ENCODE measurements at regions not wholly inside any gene's neighbourhood (a gene's known extent, or its start where the extent isn't known, plus 50 kb on each side); places are given as distances from the start of the nearest gene placed in this dataset.
A peak's percentile ranks its signal among the peaks of the same experiment; 100 is the strongest.

- DNase-seq = no peak
- CTCF ChIA-PET (ENCODE audit: partially characterized antibody) = interaction anchor here (1.7 kb wide), 1 partner anchor 166 kb away, joined by 8 read pairs; no protein-coding TSS in a partner anchor
- intact Hi-C loops (cut with micrococcal nuclease) = no loop called here
Measured at GRCh38 chr20:40797425-40797824, 108.4 kb upstream of the MAFB start.

GRCh38 chr20:40798066-40798465, 109.0 kb upstream of the MAFB start:
- no peaks in the 10 kb centered on the region for H3K9me3 Mint-ChIP-seq

More at GRCh38 chr20:40797425-40797824, 108.4 kb upstream of the MAFB start:
- H3K36me3 Mint-ChIP-seq = no peaks in the 10 kb centered on the region
- H3K27me3 ChIP-seq (ENCODE audit: insufficient read depth, low read length) = no peaks in the 10 kb centered on the region
- no peaks in the 10 kb centered on the region for H3K9me3 Mint-ChIP-seq
- no peak overlapping the region for H3K27ac ChIP-seq (ENCODE audit: low read depth, low read length)
- H3K9me3 ChIP-seq (ENCODE audit: control insufficient read depth in 1 of 2, low read length in 2 of 2) = no peaks in the 10 kb centered on the region
- POLR2A ChIA-PET (ENCODE audit: partially characterized antibody) = no interaction called here
- H3K4me3 Mint-ChIP-seq = no peak overlapping the region
- H3K4me3 ChIP-seq (ENCODE audit: low read length in 2 of 2) = no peak overlapping the region
- no peaks in the 10 kb centered on the region for H3K36me3 ChIP-seq (ENCODE audit: insufficient read depth, low read length)
- H3K27me3 Mint-ChIP-seq = peaks cover 6 to 16% of the 10 kb centered on the region in 2 donors
- H3K4me1 ChIP-seq (ENCODE audit: insufficient read depth, low read length) = no peaks in the 10 kb centered on the region
- no peaks in the 10 kb centered on the region for H3K4me1 Mint-ChIP-seq
- H3K27ac Mint-ChIP-seq = peak overlapping the region in 1 of 7 donors; percentile 28

DNA sequence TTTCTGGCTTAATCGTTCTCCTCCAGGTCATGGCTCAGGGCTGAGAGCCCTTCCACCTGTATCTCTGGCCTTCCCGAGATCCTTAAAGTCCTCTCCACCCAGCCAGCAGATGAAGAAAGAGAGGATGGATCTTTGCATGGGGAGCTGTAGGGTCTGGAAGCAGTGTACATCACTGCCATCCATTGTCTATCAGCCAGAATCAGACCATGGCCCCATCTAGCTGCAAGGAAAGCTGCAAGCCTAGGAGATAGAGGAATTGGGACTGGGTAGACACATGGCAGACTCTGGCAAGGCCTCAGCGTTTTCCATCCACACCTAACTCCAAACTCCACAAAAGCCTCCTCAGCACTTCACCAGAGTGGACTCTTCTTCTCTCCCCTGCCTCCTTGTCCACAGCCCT, 113.8 kb upstream of the MAFB start:
- no peak overlapping the region for H3K4me3 ChIP-seq (ENCODE audit: low read length in 2 of 2)
- DNase-seq = no peak
- no peak overlapping the region for H3K27ac Mint-ChIP-seq
- H3K27me3 Mint-ChIP-seq = peaks cover 5 to 14% of the 10 kb centered on the region in 2 donors
- H3K4me1 ChIP-seq (ENCODE audit: insufficient read depth, low read length) = no peaks in the 10 kb centered on the region
- H3K9me3 ChIP-seq (ENCODE audit: control insufficient read depth in 1 of 2, low read length in 2 of 2) = no peaks in the 10 kb centered on the region
- intact Hi-C loops (cut with micrococcal nuclease) = no loop called here
- no peaks in the 10 kb centered on the region for H3K27me3 ChIP-seq (ENCODE audit: insufficient read depth, low read length)
- no peaks in the 10 kb centered on the region for H3K36me3 Mint-ChIP-seq
- CTCF ChIA-PET (ENCODE audit: partially characterized antibody) = no interaction called here
- no peaks in the 10 kb centered on the region for H3K9me3 Mint-ChIP-seq
- POLR2A ChIA-PET (ENCODE audit: partially characterized antibody) = no interaction called here
- no peak overlapping the region for H3K4me3 Mint-ChIP-seq
- H3K36me3 ChIP-seq (ENCODE audit: insufficient read depth, low read length) = no peaks in the 10 kb centered on the region
- H3K4me1 Mint-ChIP-seq = peaks cover 0 to 4% (median 0%) of the 10 kb centered on the region in 4 donors
- H3K27ac ChIP-seq (ENCODE audit: low read depth, low read length) = no peak overlapping the region

More at GRCh38 chr20:40798066-40798465, 109.0 kb upstream of the MAFB start:
- POLR2A ChIA-PET (ENCODE audit: partially characterized antibody) = no interaction called here
- H3K36me3 ChIP-seq (ENCODE audit: insufficient read depth, low read length) = no peaks in the 10 kb centered on the region
- Mint-ChIP-seq H3K27ac (no peak overlapping the region), H3K4me3 (no peak overlapping the region), H3K36me3 (no peaks in the 10 kb centered on the region), H3K4me1 (no peaks in the 10 kb centered on the region), H3K27me3 (peaks cover 9 to 17% of the 10 kb centered on the region in 2 donors)
- H3K4me3 ChIP-seq (ENCODE audit: low read length in 2 of 2) = no peak overlapping the region
- H3K27ac ChIP-seq (ENCODE audit: low read depth, low read length) = no peak overlapping the region
- CTCF ChIA-PET (ENCODE audit: partially characterized antibody) = interaction anchor here (1.7 kb wide), 1 partner anchor 165 kb away, joined by 8 read pairs; no protein-coding TSS in a partner anchor
- H3K27me3 ChIP-seq (ENCODE audit: insufficient read depth, low read length) = no peaks in the 10 kb centered on the region
- intact Hi-C loops (cut with micrococcal nuclease) = no loop called here
- no peak for DNase-seq
- H3K9me3 ChIP-seq (ENCODE audit: control insufficient read depth in 1 of 2, low read length in 2 of 2) = no peaks in the 10 kb centered on the region
- H3K4me1 ChIP-seq (ENCODE audit: insufficient read depth, low read length) = no peaks in the 10 kb centered on the region

- POLR2A ChIA-PET (ENCODE audit: partially characterized antibody) = no interaction called here
- CTCF ChIA-PET (ENCODE audit: partially characterized antibody) = no interaction called here
Measured at GRCh38 chr20:40803381-40803780, 114.3 kb upstream of the MAFB start.

DNA sequence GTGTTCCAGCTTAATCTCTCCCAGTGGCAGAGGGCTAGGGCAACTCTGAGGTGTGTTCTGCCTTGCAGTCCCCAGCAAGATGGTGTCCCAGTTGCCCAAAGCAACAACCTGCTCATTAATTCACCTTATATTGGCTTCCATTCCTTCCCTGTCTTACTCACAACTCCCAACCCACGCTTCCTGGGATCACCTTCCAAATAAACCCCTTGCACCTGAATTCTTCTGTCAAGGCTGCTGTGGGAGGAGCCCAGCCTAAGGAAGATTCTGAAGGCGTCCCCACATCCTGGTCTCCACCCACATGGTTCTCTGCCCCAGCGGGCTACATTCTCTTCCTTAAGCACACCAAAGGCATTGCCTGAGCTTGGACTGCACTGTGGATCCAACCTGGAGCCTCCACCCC, 116.6 kb upstream of the MAFB start:
- no peaks in the 10 kb centered on the region for H3K27me3 ChIP-seq (ENCODE audit: insufficient read depth, low read length)
- no peak overlapping the region for H3K27ac Mint-ChIP-seq
- H3K36me3 Mint-ChIP-seq = no peaks in the 10 kb centered on the region
- H3K4me1 Mint-ChIP-seq = peaks cover 0 to 4% (median 0%) of the 10 kb centered on the region in 4 donors
- no peak overlapping the region for H3K4me3 Mint-ChIP-seq
- ChIA-PET POLR2A (ENCODE audit: partially characterized antibody) (no interaction called here), CTCF (ENCODE audit: partially characterized antibody) (no interaction called here)
- no peaks in the 10 kb centered on the region for H3K4me1 ChIP-seq (ENCODE audit: insufficient read depth, low read length)
- H3K27me3 Mint-ChIP-seq = peaks cover 4 to 14% of the 10 kb centered on the region in 2 donors
- H3K9me3 Mint-ChIP-seq = no peaks in the 10 kb centered on the region
- H3K36me3 ChIP-seq (ENCODE audit: insufficient read depth, low read length) = no peaks in the 10 kb centered on the region
- no peak overlapping the region for H3K4me3 ChIP-seq (ENCODE audit: low read length in 2 of 2)
- no peak overlapping the region for H3K27ac ChIP-seq (ENCODE audit: low read depth, low read length)
- H3K9me3 ChIP-seq (ENCODE audit: control insufficient read depth in 1 of 2, low read length in 2 of 2) = no peaks in the 10 kb centered on the region
- DNase-seq = no peak
- intact Hi-C loops (cut with micrococcal nuclease) = no loop called here

More at GRCh38 chr20:40803381-40803780, 114.3 kb upstream of the MAFB start:
- Histone ChIP-seq H3K4me3 (ENCODE audit: low read length in 2 of 2) (no peak overlapping the region), H3K9me3 (ENCODE audit: control insufficient read depth in 1 of 2, low read length in 2 of 2) (no peaks in the 10 kb centered on the region), H3K4me1 (ENCODE audit: insufficient read depth, low read length) (no peaks in the 10 kb centered on the region), H3K27me3 (ENCODE audit: insufficient read depth, low read length) (no peaks in the 10 kb centered on the region), H3K27ac (ENCODE audit: low read depth, low read length) (no peak overlapping the region), H3K36me3 (ENCODE audit: insufficient read depth, low read length) (no peaks in the 10 kb centered on the region)
- no peak overlapping the region for H3K4me3 Mint-ChIP-seq
- H3K9me3 Mint-ChIP-seq = no peaks in the 10 kb centered on the region
- DNase-seq = no peak
- no peak overlapping the region for H3K27ac Mint-ChIP-seq
- H3K27me3 Mint-ChIP-seq = peaks cover 4 to 14% of the 10 kb centered on the region in 2 donors
- intact Hi-C loops (cut with micrococcal nuclease) = no loop called here
- H3K36me3 Mint-ChIP-seq = no peaks in the 10 kb centered on the region
- peaks cover 0 to 4% (median 0%) of the 10 kb centered on the region in 4 donors for H3K4me1 Mint-ChIP-seq

DNA sequence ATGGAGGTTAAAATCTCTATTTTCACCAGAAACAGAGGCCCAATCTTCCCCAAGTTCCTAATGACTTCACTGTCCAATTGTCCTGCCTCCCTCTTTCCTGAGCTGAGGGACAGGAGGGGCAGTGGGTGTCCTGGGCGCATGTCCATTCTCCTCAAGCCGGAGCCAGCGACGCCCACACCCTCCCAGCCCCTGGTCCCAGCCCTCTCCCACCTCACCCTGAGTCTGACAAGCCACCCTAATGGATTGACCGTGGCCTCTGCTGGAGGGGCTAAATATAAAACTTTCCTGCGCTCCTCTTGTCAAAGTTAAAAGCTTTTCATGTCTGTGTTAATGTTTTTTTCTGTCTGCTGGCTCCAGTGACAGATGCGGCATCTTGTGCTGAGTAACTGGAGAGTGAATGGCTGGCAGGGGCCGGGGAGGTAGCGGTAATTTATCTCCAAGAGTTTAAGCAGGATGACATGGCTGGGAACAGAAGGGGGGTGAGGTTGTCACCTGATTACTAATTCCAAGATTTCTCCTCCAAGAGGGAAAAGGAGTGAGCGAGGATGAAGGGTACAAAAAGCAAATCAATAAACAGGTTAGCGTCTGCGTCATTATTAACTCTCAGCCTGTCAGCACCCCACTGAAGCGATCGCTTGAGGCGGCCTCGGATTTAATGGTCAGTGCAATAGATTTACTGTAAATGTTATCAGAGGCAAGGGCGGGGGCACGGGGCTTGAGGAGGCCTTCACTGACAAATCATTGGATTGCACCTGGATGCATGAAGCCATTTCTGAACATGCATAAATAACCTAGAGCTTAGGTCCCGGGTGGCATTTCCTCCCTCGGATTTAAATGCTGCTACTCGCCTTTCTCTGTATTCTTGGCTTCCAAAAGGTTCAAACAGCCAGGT, 118.1 kb upstream of the MAFB start:
- Mint-ChIP-seq H3K27ac (no peak overlapping the region), H3K36me3 (no peaks in the 10 kb centered on the region), H3K4me1 (peaks cover 0 to 4% (median 0%) of the 10 kb centered on the region in 4 donors), H3K4me3 (no peak overlapping the region), H3K9me3 (no peaks in the 10 kb centered on the region), H3K27me3 (peaks cover 2 to 11% of the 10 kb centered on the region in 2 donors)
- Histone ChIP-seq H3K27ac (ENCODE audit: low read depth, low read length) (no peak overlapping the region), H3K36me3 (ENCODE audit: insufficient read depth, low read length) (no peaks in the 10 kb centered on the region), H3K4me3 (ENCODE audit: low read length in 2 of 2) (no peak overlapping the region), H3K9me3 (ENCODE audit: control insufficient read depth in 1 of 2, low read length in 2 of 2) (no peaks in the 10 kb centered on the region), H3K27me3 (ENCODE audit: insufficient read depth, low read length) (no peaks in the 10 kb centered on the region), H3K4me1 (ENCODE audit: insufficient read depth, low read length) (no peaks in the 10 kb centered on the region)
- ChIA-PET CTCF (ENCODE audit: partially characterized antibody) (no interaction called here), POLR2A (ENCODE audit: partially characterized antibody) (no interaction called here)
- intact Hi-C loops (cut with micrococcal nuclease) = no loop called here
- no peak for DNase-seq

GRCh38 chr20:40807821-40808170, 118.8 kb upstream of the MAFB start:
- no peaks in the 10 kb centered on the region for H3K4me1 ChIP-seq (ENCODE audit: insufficient read depth, low read length)
- ChIA-PET POLR2A (ENCODE audit: partially characterized antibody) (no interaction called here), CTCF (ENCODE audit: partially characterized antibody) (no interaction called here)
- no peak for DNase-seq
- Mint-ChIP-seq H3K4me3 (no peak overlapping the region), H3K4me1 (peaks cover 0 to 4% (median 0%) of the 10 kb centered on the region in 4 donors), H3K36me3 (no peaks in the 10 kb centered on the region), H3K27ac (peak overlapping the region in 1 of 7 donors; percentile 28), H3K27me3 (peaks cover 2 to 8% of the 10 kb centered on the region in 2 donors), H3K9me3 (no peaks in the 10 kb centered on the region)
- H3K36me3 ChIP-seq (ENCODE audit: insufficient read depth, low read length) = no peaks in the 10 kb centered on the region
- intact Hi-C loops (cut with micrococcal nuclease) = no loop called here
- no peaks in the 10 kb centered on the region for H3K27me3 ChIP-seq (ENCODE audit: insufficient read depth, low read length)
- H3K4me3 ChIP-seq (ENCODE audit: low read length in 2 of 2) = no peak overlapping the region
- H3K27ac ChIP-seq (ENCODE audit: low read depth, low read length) = no peak overlapping the region
- H3K9me3 ChIP-seq (ENCODE audit: control insufficient read depth in 1 of 2, low read length in 2 of 2) = no peaks in the 10 kb centered on the region

Measured in CD4-positive, alpha-beta memory T cell (primary cell).